Loucy (cell line): ENCODE measurements at regions not wholly inside any gene's neighbourhood (a gene's known extent, or its start where the extent isn't known, plus 50 kb on each side); places are given as distances from the start of the nearest gene placed in this dataset.

Source experiments
- H2AFZ ChIP-seq: fragments of 200-600 bp; sonication (generic); 2 replicates; pipeline ENCODE4 v1.6.0; 2016; ENCODE audit warnings: antibody characterized with exemption, mild to moderate bottlenecking, low read length, moderate library complexity
- H3F3A ChIP-seq: fragments of 200-600 bp; 2 replicates; pipeline ENCODE4 v1.6.0; 2016; ENCODE audit warnings: antibody characterized with exemption, low read depth, mild to moderate bottlenecking
- H3K27me3 ChIP-seq: fragments of 200-600 bp; sonication (generic); 2 replicates; pipeline ENCODE4 v1.6.1; 2014; ENCODE audit warnings: low read length, mild to moderate bottlenecking; ENCODE audit not compliant: insufficient read depth, poor library complexity, severe bottlenecking
- H3K36me3 ChIP-seq: fragments of 200-600 bp; sonication (generic); 2 replicates; pipeline ENCODE4 v1.6.1; 2016; ENCODE audit warnings: low read length; ENCODE audit not compliant: insufficient read depth
- H3K4me1 ChIP-seq: fragments of 200-600 bp; sonication (generic); 2 replicates; pipeline ENCODE4 v1.5.1; 2014; ENCODE audit warnings: low read length, mild to moderate bottlenecking; ENCODE audit not compliant: insufficient read depth, poor library complexity, severe bottlenecking
- H3K4me2 ChIP-seq: fragments of 200-600 bp; sonication (generic); 2 replicates; pipeline ENCODE4 v1.6.0; 2014; ENCODE audit warnings: antibody characterized with exemption, low read length, low read depth, mild to moderate bottlenecking; ENCODE audit not compliant: poor library complexity, severe bottlenecking
- H3K4me3 ChIP-seq: fragments of 200-600 bp; sonication (generic); 2 replicates; pipeline ENCODE4 v1.5.1; 2014; ENCODE audit warnings: low read length, mild to moderate bottlenecking, mixed read lengths; ENCODE audit not compliant: poor library complexity, severe bottlenecking
- H3K79me2 ChIP-seq: fragments of 200-600 bp; sonication (generic); 2 replicates; pipeline ENCODE4 v1.6.1; 2014; ENCODE audit warnings: low read length; ENCODE audit not compliant: insufficient read depth
- H3K9ac ChIP-seq: fragments of 200-600 bp; sonication (generic); 2 replicates; pipeline ENCODE4 v1.6.0; 2014; ENCODE audit warnings: mild to moderate bottlenecking, low read depth, low read length, moderate library complexity; ENCODE audit not compliant: poor library complexity, severe bottlenecking
- H3K9me2 ChIP-seq: fragments of 200-600 bp; sonication (generic); replicated peaks from 2 replicates; pipeline ENCODE4 v1.6.1; 2016; ENCODE audit warnings: low read depth, low read length, mixed read lengths
- H3K9me3 ChIP-seq: fragments of 200-600 bp; sonication (generic); 2 replicates; pipeline ENCODE4 v1.6.1; 2014; ENCODE audit warnings: mild to moderate bottlenecking, antibody characterized with exemption, low read length, low read depth; ENCODE audit not compliant: insufficient read depth
- H4K20me1 ChIP-seq: fragments of 200-600 bp; sonication (generic); 2 replicates; pipeline ENCODE4 v1.6.0; 2014; ENCODE audit warnings: antibody characterized with exemption, low read length, mild to moderate bottlenecking; ENCODE audit not compliant: insufficient read depth, poor library complexity, severe bottlenecking
- EZH2phosphoT487 ChIP-seq: fragments of 200-600 bp; IDR thresholded peaks from 2 replicates; pipeline ENCODE4 v1.6.1; 2018; ENCODE audit warnings: antibody characterized with exemption, mild to moderate bottlenecking, moderate library complexity, borderline replicate concordance
- TF ChIP-seq, protein P1 (sequence below): fragments of 200-600 bp; sonication (generic); conservative IDR thresholded peaks from 2 replicates; pipeline ENCODE4 v1.5.1; 2014; ENCODE audit warnings: mild to moderate bottlenecking, antibody characterized with exemption, low read length

DNA sequence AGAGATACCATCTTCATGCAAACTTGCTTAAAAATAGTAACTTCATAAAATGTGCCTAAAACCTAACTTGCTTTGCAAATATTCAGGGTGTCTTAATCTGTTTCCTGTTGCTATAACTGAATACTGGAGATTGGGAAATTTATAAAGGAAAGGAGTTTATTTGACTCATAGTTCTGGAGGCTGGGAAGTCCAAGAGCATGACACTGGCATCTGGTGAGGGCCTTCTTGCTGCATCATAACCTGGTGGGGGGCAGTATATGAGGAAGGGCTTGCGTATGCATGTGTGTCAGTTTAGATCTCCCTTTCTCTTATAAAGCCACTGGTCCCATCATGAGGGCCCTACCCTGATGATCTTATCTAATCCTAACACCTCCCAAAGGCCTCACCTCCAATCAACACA lies 166.5 kb downstream of the LPIN1 start:
- Histone ChIP-seq H3K9ac (no peak overlapping the region), H3F3A (no peaks in the 10 kb centered on the region), H3K27me3 (no peaks in the 10 kb centered on the region), H3K4me2 (no peak overlapping the region), H3K4me1 (no peaks in the 10 kb centered on the region), H3K79me2 (no peaks in the 10 kb centered on the region), H4K20me1 (no peaks in the 10 kb centered on the region), H3K36me3 (no peaks in the 10 kb centered on the region), H3K9me3 (no peaks in the 10 kb centered on the region; the same call in 1 of the 2 replicates), H2AFZ (no peak overlapping the region), H3K9me2 (no peaks in the 10 kb centered on the region), H3K4me3 (no peak overlapping the region)
- TF ChIP-seq EZH2phosphoT487: no peak
- TF ChIP-seq, protein P1, sequence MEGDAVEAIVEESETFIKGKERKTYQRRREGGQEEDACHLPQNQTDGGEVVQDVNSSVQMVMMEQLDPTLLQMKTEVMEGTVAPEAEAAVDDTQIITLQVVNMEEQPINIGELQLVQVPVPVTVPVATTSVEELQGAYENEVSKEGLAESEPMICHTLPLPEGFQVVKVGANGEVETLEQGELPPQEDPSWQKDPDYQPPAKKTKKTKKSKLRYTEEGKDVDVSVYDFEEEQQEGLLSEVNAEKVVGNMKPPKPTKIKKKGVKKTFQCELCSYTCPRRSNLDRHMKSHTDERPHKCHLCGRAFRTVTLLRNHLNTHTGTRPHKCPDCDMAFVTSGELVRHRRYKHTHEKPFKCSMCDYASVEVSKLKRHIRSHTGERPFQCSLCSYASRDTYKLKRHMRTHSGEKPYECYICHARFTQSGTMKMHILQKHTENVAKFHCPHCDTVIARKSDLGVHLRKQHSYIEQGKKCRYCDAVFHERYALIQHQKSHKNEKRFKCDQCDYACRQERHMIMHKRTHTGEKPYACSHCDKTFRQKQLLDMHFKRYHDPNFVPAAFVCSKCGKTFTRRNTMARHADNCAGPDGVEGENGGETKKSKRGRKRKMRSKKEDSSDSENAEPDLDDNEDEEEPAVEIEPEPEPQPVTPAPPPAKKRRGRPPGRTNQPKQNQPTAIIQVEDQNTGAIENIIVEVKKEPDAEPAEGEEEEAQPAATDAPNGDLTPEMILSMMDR: no peak

GRCh38 chr2:11914455-11914854 lies 168.0 kb downstream of the LPIN1 start:
- no peak overlapping the region for H3K4me3 ChIP-seq
- no peaks in the 10 kb centered on the region for H3K36me3 ChIP-seq
- no peak for TF ChIP-seq EZH2phosphoT487
- TF ChIP-seq, protein P1: no peak
- H3K9me3 ChIP-seq: no peaks in the 10 kb centered on the region; the same call in 1 of the 2 replicates
- no peak overlapping the region for H3K4me2 ChIP-seq
- peaks cover 3% of the 10 kb centered on the region for H3K4me1 ChIP-seq
- no peaks in the 10 kb centered on the region for H3K9me2 ChIP-seq
- H4K20me1 ChIP-seq: no peaks in the 10 kb centered on the region
- H3K27me3 ChIP-seq: no peaks in the 10 kb centered on the region
- H3F3A ChIP-seq: no peaks in the 10 kb centered on the region
- H3K79me2 ChIP-seq: no peaks in the 10 kb centered on the region
- H3K9ac ChIP-seq: no peak overlapping the region
- no peak overlapping the region for H2AFZ ChIP-seq

DNA sequence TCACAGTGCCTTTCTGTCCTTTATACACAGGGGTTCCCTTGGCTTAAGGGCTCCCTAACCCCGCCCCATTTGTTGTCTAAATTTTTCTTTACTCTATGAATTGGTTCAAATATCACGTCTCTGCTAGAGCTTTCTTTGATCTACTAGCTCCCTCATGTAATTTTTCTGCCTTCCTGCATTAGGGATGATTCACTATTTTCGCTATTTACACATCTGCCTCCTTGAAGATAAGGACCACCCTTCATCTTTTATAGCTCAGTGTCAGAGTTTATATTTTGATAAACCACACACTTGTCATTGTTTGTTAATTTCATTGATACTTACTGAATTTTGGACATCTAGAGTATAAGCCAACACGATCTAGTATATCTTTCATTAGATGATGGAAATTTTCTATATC lies 169.2 kb downstream of the LPIN1 start:
- no peaks in the 10 kb centered on the region for H3K36me3 ChIP-seq

More for the DNA sequence above, 169.2 kb downstream of the LPIN1 start:
- no peak overlapping the region for H3K9ac ChIP-seq
- H3F3A ChIP-seq: peaks cover 2% of the 10 kb centered on the region; the same call in 1 of the 2 replicates
- H3K79me2 ChIP-seq: no peaks in the 10 kb centered on the region
- no peaks in the 10 kb centered on the region for H3K27me3 ChIP-seq
- H3K4me3 ChIP-seq: no peak overlapping the region
- H4K20me1 ChIP-seq: no peaks in the 10 kb centered on the region
- H3K9me2 ChIP-seq: no peaks in the 10 kb centered on the region
- H3K4me1 ChIP-seq: peaks cover 15% of the 10 kb centered on the region
- H3K4me2 ChIP-seq: no peak overlapping the region
- no peak for TF ChIP-seq EZH2phosphoT487
- TF ChIP-seq, protein P1: no peak
- no peak overlapping the region for H2AFZ ChIP-seq
- no peaks in the 10 kb centered on the region; the same call in 1 of the 2 replicates for H3K9me3 ChIP-seq
